K562 (cell line): ENCODE measurements at regions not wholly inside any gene's neighbourhood (a gene's known extent, or its start where the extent isn't known, plus 50 kb on each side); places are given as distances from the start of the nearest gene placed in this dataset.

Experiments used
- ATAC-seq: fragments of 200-7000 bp; cut with Tn5 transposase; 3 replicates; pipeline ENCODE4 v1.9.1; 2020; ENCODE audit warnings: moderate library complexity
- BruUV-seq: library from RNA; stranded (reverse); fragments of 400-500 nt; replicated peaks from 2 replicates; lab custom pipeline; 2021; lab: Mats Ljungman, UMichigan
- CTCF ChIA-PET: fragments of 300-600 bp; formaldehyde crosslinking; extraction: SDS; loops from one replicate; lab custom pipeline; 2021; ENCODE audit warnings: low intra/inter-chr PET ratio; lab: Yijun Ruan, JAX
- POLR2A ChIA-PET: fragments of 300-600, 350-650 bp; sonication (Branson Sonifier 250); formaldehyde crosslinking; extraction: SDS; loops from one replicate; lab custom pipeline; 2021; ENCODE audit warnings: antibody characterized with exemption, inconsistent platforms; lab: Yijun Ruan, JAX
- DNase-seq, 4 experiments: peaks; one replicate each; pipeline versions ENCODE4 v3.0.0 to v3.0.0-alpha.2; 2011 to 2018; ENCODE audit warnings: low spot score in 3 of 4, mixed read lengths in 3 of 4; ENCODE audit errors: extremely low read depth in 1 of 4
- FAIRE-seq: peaks from 2 replicates; lab custom pipeline; 2011; peaks lifted over from hg19 to GRCh38; lab: Jason Lieb, UNC
- H2AFZ ChIP-seq: 2 replicates; pipeline ENCODE4 v1.6.0; 2011; ENCODE audit warnings: low read depth, low read length, control low read depth, inconsistent platforms
- H3K27ac ChIP-seq: fragments of 200-600 bp; 3 replicates; pipeline ENCODE4 v1.8.0; 2011; ENCODE audit warnings: low read depth, mild to moderate bottlenecking, control low read depth, inconsistent platforms, low read length, moderate library complexity, mixed read lengths; ENCODE audit errors: extremely low read depth
- H3K27me3 ChIP-seq, 2 experiments: fragments of 300-600 bp in 1 of 2; 2 replicates in 1 of 2; 3 replicates in 1 of 2; pipeline versions ENCODE4 v1.6.0 to v1.8.0; 2011; ENCODE audit warnings: inconsistent platforms in 2 of 2, low read length in 2 of 2, mild to moderate bottlenecking in 1 of 2, mixed read lengths in 1 of 2, moderate library complexity in 1 of 2; ENCODE audit not compliant: control insufficient read depth in 2 of 2, insufficient read depth in 2 of 2
- H3K36me3 ChIP-seq: fragments of 300-600 bp; 3 replicates; pipeline ENCODE4 v1.8.0; 2011; ENCODE audit warnings: mild to moderate bottlenecking, low read length, inconsistent platforms; ENCODE audit not compliant: control insufficient read depth, insufficient read depth
- H3K4me1 ChIP-seq, 2 experiments: fragments of 200-600 bp in 1 of 2; replicated peaks in 1 of 2; 2 replicates in 1 of 2; 3 replicates in 1 of 2; pipeline versions ENCODE4 v1.5.1 to v1.8.0; 2011; ENCODE audit warnings: inconsistent platforms in 2 of 2, low read length in 2 of 2, mild to moderate bottlenecking in 1 of 2, mixed read lengths in 1 of 2, moderate library complexity in 1 of 2; ENCODE audit not compliant: control insufficient read depth in 2 of 2, insufficient read depth in 2 of 2
- H3K4me2 ChIP-seq: 2 replicates; pipeline ENCODE4 v1.6.1; 2011; ENCODE audit warnings: low read length, control low read depth, inconsistent platforms, mixed read lengths; ENCODE audit not compliant: insufficient read depth
- H3K4me3 ChIP-seq: fragments of 200-600 bp; sonication (generic), shearing (Covaris generic); 2 replicates; pipeline ENCODE4 v1.5.1; 2016; ENCODE audit warnings: control low read depth, inconsistent platforms
- H3K79me2 ChIP-seq: fragments of 200-600 bp; 3 replicates; pipeline ENCODE4 v1.8.0; 2011; ENCODE audit warnings: low read length, inconsistent platforms; ENCODE audit not compliant: control insufficient read depth, insufficient read depth
- H3K9ac ChIP-seq, 2 experiments: 2 replicates each; pipeline versions ENCODE4 v1.6.0 to v1.6.1; 2011; ENCODE audit warnings: low read depth in 2 of 2, low read length in 2 of 2, control low read depth in 1 of 2, inconsistent platforms in 1 of 2, mild to moderate bottlenecking in 1 of 2, mixed read lengths in 1 of 2; ENCODE audit not compliant: insufficient read depth in 1 of 2
- H3K9me1 ChIP-seq: one replicate; pipeline ENCODE4 v1.6.0; 2011; ENCODE audit warnings: inconsistent platforms, mild to moderate bottlenecking, low read length, moderate library complexity; ENCODE audit not compliant: control insufficient read depth, insufficient read depth
- H3K9me3 ChIP-seq: replicated peaks from 2 replicates; pipeline ENCODE4 v1.5.1; 2011; ENCODE audit warnings: low read depth, low read length, inconsistent platforms; ENCODE audit not compliant: control insufficient read depth, insufficient read depth
- H4K20me1 ChIP-seq: replicated peaks from 2 replicates; pipeline ENCODE4 v1.6.1; 2011; ENCODE audit warnings: low read length, inconsistent platforms, mixed read lengths; ENCODE audit not compliant: control insufficient read depth, insufficient read depth
- BDP1 ChIP-seq: IDR thresholded peaks from 3 replicates; pipeline ENCODE4 v1.6.1; 2011; ENCODE audit not compliant: insufficient read length, insufficient read depth
- BHLHE40 ChIP-seq: IDR thresholded peaks from 2 replicates; pipeline ENCODE4 v1.6.1; 2011; ENCODE audit warnings: low read length, improper control_type of control experiment
- DIDO1 ChIP-seq: fragments of 450-650 bp; IDR thresholded peaks from 2 replicates; pipeline ENCODE4 v1.6.1; 2016; ENCODE audit warnings: low read depth, missing biosample characterization, missing genetic modification characterization
- GTF2E2 ChIP-seq: fragments of 200-800 bp; sonication (Bioruptor generic); IDR thresholded peaks from 2 replicates; pipeline ENCODE4 v1.6.1; 2016; ENCODE audit warnings: missing genetic modification characterization, missing compliant biosample characterization
- HIVEP1 ChIP-seq: fragments of 250-450 bp; sonication (Bioruptor Pico); IDR thresholded peaks from 2 replicates; pipeline ENCODE4 v1.4.0; 2020; ENCODE audit warnings: mild to moderate bottlenecking
- OTX1 ChIP-seq: fragments of 450-650 bp; formaldehyde crosslinking; IDR thresholded peaks from 2 replicates; pipeline ENCODE4 v1.4.0; 2022; ENCODE audit warnings: mild to moderate bottlenecking
- PCBP2 ChIP-seq: fragments of 200-400 bp; formaldehyde crosslinking; IDR thresholded peaks from 2 replicates; pipeline ENCODE4 v1.6.1; 2018; ENCODE audit warnings: low read length, low read depth, mild to moderate bottlenecking, moderate library complexity; ENCODE audit not compliant: poor library complexity, severe bottlenecking
- PHB ChIP-seq: fragments of 250-450 bp; sonication (Bioruptor Pico); IDR thresholded peaks from 2 replicates; pipeline ENCODE4 v1.5.0; 2021
- STAT5B ChIP-seq: fragments of 250-450 bp; sonication (Bioruptor Pico); IDR thresholded peaks from 2 replicates; pipeline ENCODE4 v1.8.0; 2021; ENCODE audit warnings: mild to moderate bottlenecking, inconsistent platforms
- ZBTB7A ChIP-seq: IDR thresholded peaks from 2 replicates; pipeline ENCODE4 v1.6.1; 2011; ENCODE audit warnings: low read depth, mild to moderate bottlenecking, low read length, moderate library complexity, borderline replicate concordance; ENCODE audit not compliant: control insufficient read depth
- ZNF324 ChIP-seq: fragments of 250-450 bp; sonication (Bioruptor Pico); IDR thresholded peaks from 2 replicates; pipeline ENCODE4 v1.4.0; 2020; ENCODE audit warnings: mild to moderate bottlenecking
- ZNF780A ChIP-seq: fragments of 250-450 bp; sonication (Bioruptor Pico); IDR thresholded peaks from 2 replicates; pipeline ENCODE4 v1.5.0; 2021; ENCODE audit warnings: mild to moderate bottlenecking
- ZNF79 ChIP-seq: fragments of 250-450 bp; sonication (Bioruptor Pico); IDR thresholded peaks from 2 replicates; pipeline ENCODE4 v1.4.0; 2020; ENCODE audit warnings: low read depth, mild to moderate bottlenecking, moderate library complexity
- WGBS: fragments of 100-300 bp; shearing (Covaris generic); methylation state at CpG from one replicate; pipeline ENCODE4 v1.1.6; 2016; ENCODE audit warnings: low coverage, mixed read lengths; ENCODE audit not compliant: insufficient coverage; ENCODE audit errors: missing lambda C conversion rate; 5-methylcytosine and 5-hydroxymethylcytosine counted together
- in situ Hi-C: fragments of 300-500 bp; cut with MboI; formaldehyde crosslinking; loops from 4 replicates; pipeline ENCODE4 v1.15.0; 2018; ENCODE audit warnings: inconsistent platforms, mixed read lengths
- intact Hi-C: fragments of 100-400 bp; cut with micrococcal nuclease; formaldehyde crosslinking; loops from 2 replicates; pipeline ENCODE4 v1.14.2; 2022

DNA sequence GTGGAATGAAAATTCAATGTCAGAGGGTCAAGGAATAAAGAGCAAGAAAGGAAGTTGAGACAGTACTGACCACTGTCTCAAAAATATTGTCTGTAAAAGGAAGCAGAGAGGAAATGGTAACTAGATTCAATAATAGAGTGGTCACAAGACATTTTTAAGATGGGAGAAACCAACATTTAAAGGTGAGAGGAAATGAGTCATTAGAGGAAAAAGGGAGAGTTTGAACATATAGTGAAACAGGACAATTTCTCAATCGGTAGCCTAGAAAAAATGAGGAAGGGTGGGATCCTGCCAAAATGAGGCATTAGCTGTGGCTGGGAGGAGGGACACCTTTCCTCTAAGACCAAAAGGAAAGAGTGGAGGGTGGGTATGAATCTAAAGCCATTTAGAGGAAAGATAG, 288.5 kb downstream of the SP3 start:
- no TSS peak for BruUV-seq
- TF ChIP-seq BDP1 (no peak), GTF2E2 (tag) (no peak), ZNF324 (no peak), ZBTB7A (no peak), ZNF79 (CRISPR knock-in tag) (no peak), DIDO1 (tag) (no peak), BHLHE40 (no peak), ZNF780A (CRISPR knock-in tag) (no peak), PHB (no peak)
- no peaks in the 10 kb centered on the region; a peak in 2 of 5 replicates for H3K27me3 ChIP-seq
- no peaks in the 10 kb centered on the region for H3K36me3 ChIP-seq
- in situ Hi-C loops = no loop called here
- ATAC-seq (no peak), DNase-seq (no peak), FAIRE-seq (no peak)
- 0% methylated on average over 1 of the region's 1 CpG for WGBS
- no peak overlapping the region for H3K9ac ChIP-seq
- CTCF ChIA-PET = no interaction called here
- H3K79me2 ChIP-seq = no peaks in the 10 kb centered on the region
- H3K9me1 ChIP-seq = no peaks in the 10 kb centered on the region
- H3K27ac ChIP-seq = no peak overlapping the region
- H4K20me1 ChIP-seq = no peaks in the 10 kb centered on the region
- H3K4me2 ChIP-seq = no peak overlapping the region
- H3K4me3 ChIP-seq = no peak overlapping the region
- H3K4me1 ChIP-seq = no peaks in the 10 kb centered on the region
- H2AFZ ChIP-seq = no peak overlapping the region
- POLR2A ChIA-PET = interaction anchor here (0.9 kb wide), 1 partner anchor 10 kb away, joined by 3 read pairs; no protein-coding TSS in a partner anchor
- intact Hi-C loops = no loop called here
- no peaks in the 10 kb centered on the region for H3K9me3 ChIP-seq

DNA sequence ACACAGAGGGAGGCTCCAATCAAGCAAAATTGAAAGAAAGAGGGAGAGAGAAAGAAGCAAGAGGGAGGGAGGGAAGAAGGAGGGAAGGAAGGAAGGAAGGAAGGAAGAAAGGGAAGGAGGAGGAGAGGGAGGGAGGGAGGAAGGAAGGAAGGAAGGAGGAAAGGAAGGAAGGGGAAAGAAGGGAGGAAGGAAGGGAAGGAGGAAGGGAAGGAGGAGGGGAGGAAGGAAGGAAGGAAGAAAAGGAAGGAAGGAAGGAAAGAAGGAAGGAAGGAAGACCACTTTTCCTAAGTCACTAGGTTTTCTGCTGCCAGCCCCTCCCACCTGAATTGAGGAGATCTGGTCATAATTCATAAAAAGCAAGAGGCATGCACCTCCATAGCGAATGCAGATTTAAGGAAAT, 287.0 kb downstream of the SP3 start:
- BruUV-seq = no TSS peak
- Histone ChIP-seq H3K27me3 (peaks cover 0 to 2% of the 10 kb centered on the region in 2 experiments; a peak in 2 of 5 replicates), H3K4me2 (no peak overlapping the region), H3K9me3 (no peaks in the 10 kb centered on the region), H3K9me1 (no peaks in the 10 kb centered on the region), H3K4me3 (no peak overlapping the region), H3K4me1 (no peaks in the 10 kb centered on the region), H3K79me2 (no peaks in the 10 kb centered on the region), H3K9ac (no peak overlapping the region), H3K27ac (no peak overlapping the region), H2AFZ (no peak overlapping the region), H3K36me3 (no peaks in the 10 kb centered on the region), H4K20me1 (no peaks in the 10 kb centered on the region)
- TF ChIP-seq OTX1 (CRISPR knock-in tag) (0 out of 2 replicates have a peak, but pooled peaks have one; percentile 14), STAT5B (no peak), PCBP2 (peak; percentile 83), HIVEP1 (CRISPR knock-in tag) (no peak)
- in situ Hi-C loops = no loop called here
- FAIRE-seq = no peak
- CTCF ChIA-PET = no interaction called here
- POLR2A ChIA-PET = no interaction called here
- no peak for DNase-seq
- 0% methylated on average over 1 of the region's 1 CpG for WGBS
- intact Hi-C loops = no loop called here
- no peak for ATAC-seq
